Panc1 (cell line): ENCODE measurements at regions not wholly inside any gene's neighbourhood (a gene's known extent, or its start where the extent isn't known, plus 50 kb on each side); places are given as distances from the start of the nearest gene placed in this dataset.

Source experiments
- ATAC-seq: fragments of 200-7000 bp; cut with Tn5 transposase; 2 replicates; pipeline ENCODE4 v1.9.1; 2020; ENCODE audit warnings: mild to moderate bottlenecking, moderate library complexity
- BruUV-seq: library from RNA; stranded (reverse); fragments of 400-500 nt; replicated peaks from 2 replicates; lab custom pipeline; 2021; lab: Mats Ljungman, UMichigan
- CTCF ChIA-PET: fragments of 300-600 bp; sonication (Branson Sonifier 250); formaldehyde crosslinking; loops from one replicate; lab custom pipeline; 2022; ENCODE audit warnings: antibody characterized with exemption; lab: Charles Lee
- POLR2A ChIA-PET: fragments of 300-600 bp; sonication (Branson Sonifier 250); formaldehyde crosslinking; loops from one replicate; lab custom pipeline; 2022; ENCODE audit warnings: antibody characterized with exemption; lab: Charles Lee
- DNase-seq: peaks from one replicate; pipeline ENCODE4 v3.0.0-alpha.2; 2010; ENCODE audit warnings: low read depth, low spot score
- H3K27ac ChIP-seq: 2 replicates; pipeline ENCODE4 v1.5.1; 2011; ENCODE audit warnings: mild to moderate bottlenecking, low read length, inconsistent platforms
- H3K27me3 ChIP-seq: fragments of 200-500 bp; sonication (Bioruptor generic); 2 replicates; pipeline ENCODE4 v1.6.0; 2014; ENCODE audit warnings: low read length, inconsistent platforms; ENCODE audit not compliant: control insufficient read depth, insufficient read depth
- H3K36me3 ChIP-seq: fragments of 200-500 bp; sonication (Bioruptor generic); 2 replicates; pipeline ENCODE4 v1.5.1; 2014; ENCODE audit warnings: inconsistent platforms, mild to moderate bottlenecking, low read length, moderate library complexity; ENCODE audit not compliant: control insufficient read depth, insufficient read depth
- H3K4me1 ChIP-seq: 2 replicates; pipeline ENCODE4 v1.5.1; 2011; ENCODE audit warnings: inconsistent platforms, mild to moderate bottlenecking, low read length, moderate library complexity; ENCODE audit not compliant: control insufficient read depth, insufficient read depth
- H3K4me3 ChIP-seq, 2 experiments: 2 replicates each; pipeline ENCODE4 v1.5.1; 2011 to 2012; ENCODE audit warnings: low read depth in 2 of 2, low read length in 2 of 2, mild to moderate bottlenecking in 2 of 2, inconsistent platforms in 1 of 2, moderate library complexity in 1 of 2
- H3K9me3 ChIP-seq: fragments of 200-500 bp; sonication (Bioruptor generic); 2 replicates; pipeline ENCODE4 v1.5.1; 2014; ENCODE audit warnings: low read depth, mild to moderate bottlenecking, inconsistent platforms, low read length, moderate library complexity; ENCODE audit not compliant: control insufficient read depth, insufficient read depth
- POLR2AphosphoS5 ChIP-seq: IDR thresholded peaks from 2 replicates; pipeline ENCODE4 v1.6.1; 2012; ENCODE audit warnings: mild to moderate bottlenecking, low read depth, low read length, moderate library complexity
- SIN3A ChIP-seq: IDR thresholded peaks from 2 replicates; pipeline ENCODE4 v1.6.1; 2012; ENCODE audit warnings: low read depth, mild to moderate bottlenecking, low read length, moderate library complexity, borderline replicate concordance; ENCODE audit not compliant: insufficient read depth
- TCF7L2 ChIP-seq: IDR thresholded peaks from 2 replicates; pipeline ENCODE4 v1.6.1; 2011; ENCODE audit warnings: mild to moderate bottlenecking, low read depth, low read length, inconsistent platforms
- in situ Hi-C: cut with HindIII; loops from 2 replicates; pipeline ENCODE4 v1.10.0; 2016; ENCODE audit warnings: low sequenced_read_pairs, low pct_unique_long_range_greater_than_20kb
- intact Hi-C: fragments of 100-400 bp; cut with micrococcal nuclease; formaldehyde crosslinking; loops from one replicate; pipeline ENCODE4 v1.10.0; 2022; ENCODE audit not compliant: unreplicated experiment
- TF ChIP-seq, protein P1 (sequence below), 2 experiments: IDR thresholded peaks; 2 replicates each; pipeline ENCODE4 v1.6.1; 2011 to 2012; ENCODE audit warnings: low read depth in 2 of 2, control low read depth in 1 of 2, low read length in 1 of 2, mild to moderate bottlenecking in 1 of 2, moderate library complexity in 1 of 2; ENCODE audit not compliant: insufficient read depth in 1 of 2
- TF ChIP-seq, protein P2 (sequence below): fragments of 450-650 bp; IDR thresholded peaks from 2 replicates; pipeline ENCODE4 v1.5.1; 2017; ENCODE audit warnings: mild to moderate bottlenecking

DNA sequence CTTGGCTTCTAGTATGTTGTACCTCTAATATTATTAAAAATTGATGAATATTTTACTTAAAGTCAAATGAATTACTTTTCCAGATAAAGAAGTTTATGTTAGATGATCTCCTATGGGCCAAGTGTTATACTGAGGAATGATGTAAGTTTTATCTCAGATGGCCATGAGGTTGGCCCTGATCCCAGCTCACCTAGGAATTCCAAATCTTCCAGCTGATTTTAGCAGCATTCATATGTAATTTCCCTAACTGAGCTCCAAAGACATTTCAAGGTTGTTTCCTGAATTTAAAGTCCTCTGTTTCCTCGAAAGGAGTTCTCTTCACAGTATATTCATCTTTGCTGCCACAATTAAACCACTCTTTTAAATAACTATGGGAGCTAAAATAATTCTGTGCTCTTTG is 1670.4 kb upstream of the SPRY2 start:
- Histone ChIP-seq H3K4me1 (no peaks in the 10 kb centered on the region), H3K27ac (no peak overlapping the region), H3K27me3 (no peaks in the 10 kb centered on the region), H3K9me3 (no peaks in the 10 kb centered on the region), H3K4me3 (no peak overlapping the region), H3K36me3 (no peaks in the 10 kb centered on the region)
- ATAC-seq (no peak), DNase-seq (no peak)
- TF ChIP-seq SIN3A = no peak
- intact Hi-C loops = no loop called here
- no TSS peak for BruUV-seq
- in situ Hi-C loops = no loop called here
- POLR2A ChIA-PET = no interaction called here
- CTCF ChIA-PET = no interaction called here

DNA sequence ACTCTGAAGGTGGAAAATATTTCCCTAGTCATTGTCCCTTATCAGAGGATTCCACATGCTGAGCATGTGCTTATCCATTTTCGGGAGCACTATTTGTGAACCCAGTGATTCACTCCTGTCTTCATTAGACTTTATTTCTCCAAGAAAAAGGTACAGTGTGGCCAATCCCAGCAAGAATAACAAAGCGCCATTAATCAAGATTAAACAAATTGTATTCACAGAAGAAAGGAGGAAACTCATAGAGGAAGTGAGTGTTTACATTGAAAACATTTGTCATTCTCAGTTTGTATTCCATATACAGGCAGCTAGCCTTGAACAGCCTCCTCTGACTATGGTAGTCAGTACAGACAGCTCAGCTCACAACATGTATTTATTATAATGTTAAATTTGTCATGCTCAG is 1669.9 kb upstream of the SPRY2 start:
- POLR2A ChIA-PET = no interaction called here
- DNase-seq (no peak), ATAC-seq (no peak)
- BruUV-seq = no TSS peak
- no peaks in the 10 kb centered on the region for H3K36me3 ChIP-seq
- H3K27ac ChIP-seq = no peak overlapping the region
- H3K9me3 ChIP-seq = no peaks in the 10 kb centered on the region
- no peaks in the 10 kb centered on the region for H3K4me1 ChIP-seq
- H3K4me3 ChIP-seq = no peak overlapping the region
- no peaks in the 10 kb centered on the region for H3K27me3 ChIP-seq
- intact Hi-C loops (no loop called here), in situ Hi-C loops (no loop called here)
- CTCF ChIA-PET = no interaction called here
- TF ChIP-seq SIN3A = no peak
- no peak for TF ChIP-seq POLR2AphosphoS5
- TF ChIP-seq, protein P1, sequence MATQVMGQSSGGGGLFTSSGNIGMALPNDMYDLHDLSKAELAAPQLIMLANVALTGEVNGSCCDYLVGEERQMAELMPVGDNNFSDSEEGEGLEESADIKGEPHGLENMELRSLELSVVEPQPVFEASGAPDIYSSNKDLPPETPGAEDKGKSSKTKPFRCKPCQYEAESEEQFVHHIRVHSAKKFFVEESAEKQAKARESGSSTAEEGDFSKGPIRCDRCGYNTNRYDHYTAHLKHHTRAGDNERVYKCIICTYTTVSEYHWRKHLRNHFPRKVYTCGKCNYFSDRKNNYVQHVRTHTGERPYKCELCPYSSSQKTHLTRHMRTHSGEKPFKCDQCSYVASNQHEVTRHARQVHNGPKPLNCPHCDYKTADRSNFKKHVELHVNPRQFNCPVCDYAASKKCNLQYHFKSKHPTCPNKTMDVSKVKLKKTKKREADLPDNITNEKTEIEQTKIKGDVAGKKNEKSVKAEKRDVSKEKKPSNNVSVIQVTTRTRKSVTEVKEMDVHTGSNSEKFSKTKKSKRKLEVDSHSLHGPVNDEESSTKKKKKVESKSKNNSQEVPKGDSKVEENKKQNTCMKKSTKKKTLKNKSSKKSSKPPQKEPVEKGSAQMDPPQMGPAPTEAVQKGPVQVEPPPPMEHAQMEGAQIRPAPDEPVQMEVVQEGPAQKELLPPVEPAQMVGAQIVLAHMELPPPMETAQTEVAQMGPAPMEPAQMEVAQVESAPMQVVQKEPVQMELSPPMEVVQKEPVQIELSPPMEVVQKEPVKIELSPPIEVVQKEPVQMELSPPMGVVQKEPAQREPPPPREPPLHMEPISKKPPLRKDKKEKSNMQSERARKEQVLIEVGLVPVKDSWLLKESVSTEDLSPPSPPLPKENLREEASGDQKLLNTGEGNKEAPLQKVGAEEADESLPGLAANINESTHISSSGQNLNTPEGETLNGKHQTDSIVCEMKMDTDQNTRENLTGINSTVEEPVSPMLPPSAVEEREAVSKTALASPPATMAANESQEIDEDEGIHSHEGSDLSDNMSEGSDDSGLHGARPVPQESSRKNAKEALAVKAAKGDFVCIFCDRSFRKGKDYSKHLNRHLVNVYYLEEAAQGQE (IDR thresholded peaks at IDR 0.05; ENCODE audit: insufficient read depth in 1 of 2, low read depth in 2 of 2, low read length in 1 of 2) = no peak
- TF ChIP-seq TCF7L2 = no peak
- TF ChIP-seq, protein P2, sequence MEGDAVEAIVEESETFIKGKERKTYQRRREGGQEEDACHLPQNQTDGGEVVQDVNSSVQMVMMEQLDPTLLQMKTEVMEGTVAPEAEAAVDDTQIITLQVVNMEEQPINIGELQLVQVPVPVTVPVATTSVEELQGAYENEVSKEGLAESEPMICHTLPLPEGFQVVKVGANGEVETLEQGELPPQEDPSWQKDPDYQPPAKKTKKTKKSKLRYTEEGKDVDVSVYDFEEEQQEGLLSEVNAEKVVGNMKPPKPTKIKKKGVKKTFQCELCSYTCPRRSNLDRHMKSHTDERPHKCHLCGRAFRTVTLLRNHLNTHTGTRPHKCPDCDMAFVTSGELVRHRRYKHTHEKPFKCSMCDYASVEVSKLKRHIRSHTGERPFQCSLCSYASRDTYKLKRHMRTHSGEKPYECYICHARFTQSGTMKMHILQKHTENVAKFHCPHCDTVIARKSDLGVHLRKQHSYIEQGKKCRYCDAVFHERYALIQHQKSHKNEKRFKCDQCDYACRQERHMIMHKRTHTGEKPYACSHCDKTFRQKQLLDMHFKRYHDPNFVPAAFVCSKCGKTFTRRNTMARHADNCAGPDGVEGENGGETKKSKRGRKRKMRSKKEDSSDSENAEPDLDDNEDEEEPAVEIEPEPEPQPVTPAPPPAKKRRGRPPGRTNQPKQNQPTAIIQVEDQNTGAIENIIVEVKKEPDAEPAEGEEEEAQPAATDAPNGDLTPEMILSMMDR = no peak

DNA sequence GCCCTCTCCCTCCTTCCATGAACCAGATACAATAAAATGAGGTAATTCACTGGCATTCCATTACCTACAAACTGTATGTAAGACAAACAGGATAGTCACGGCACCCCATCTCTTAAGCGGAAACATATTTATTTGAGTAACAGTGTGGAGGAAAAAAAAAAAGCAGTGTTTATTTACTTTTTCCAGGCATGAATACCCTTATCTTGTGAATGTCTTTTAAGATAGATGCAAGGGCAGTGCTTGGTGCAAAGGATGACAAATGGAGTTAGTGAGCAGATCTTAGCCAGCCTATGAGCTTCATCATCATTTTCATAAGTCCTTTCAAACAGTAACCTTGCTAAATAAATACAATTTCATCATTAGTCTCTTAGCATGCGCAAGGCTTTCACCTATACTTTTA is 1661.8 kb upstream of the SPRY2 start:
- TF ChIP-seq, protein P2 = no peak
- TF ChIP-seq, protein P1 (IDR thresholded peaks at IDR 0.05; ENCODE audit: insufficient read depth in 1 of 2, low read depth in 2 of 2, low read length in 1 of 2) = no peak
- TF ChIP-seq TCF7L2 (no peak), SIN3A (no peak), POLR2AphosphoS5 (no peak)
- no peak overlapping the region for H3K4me3 ChIP-seq
- H3K27ac ChIP-seq = no peak overlapping the region
- intact Hi-C loops = no loop called here
- H3K4me1 ChIP-seq = no peaks in the 10 kb centered on the region
- H3K27me3 ChIP-seq = no peaks in the 10 kb centered on the region
- BruUV-seq = no TSS peak
- DNase-seq (no peak), ATAC-seq (no peak)
- in situ Hi-C loops = no loop called here
- H3K36me3 ChIP-seq = no peaks in the 10 kb centered on the region
- H3K9me3 ChIP-seq = no peaks in the 10 kb centered on the region
- ChIA-PET POLR2A (no interaction called here), CTCF (no interaction called here)
